Epithelial cell of proximal tubule (primary cell): ENCODE measurements at regions not wholly inside any gene's neighbourhood (a gene's known extent, or its start where the extent isn't known, plus 50 kb on each side); places are given as distances from the start of the nearest gene placed in this dataset.

Experiments used
- DNase-seq: peaks from one replicate; pipeline ENCODE4 v3.0.0-alpha.2; 2011; ENCODE audit warnings: low read depth
- H3K4me3 ChIP-seq: 2 replicates; pipeline ENCODE4 v1.5.1; 2011; ENCODE audit warnings: low read depth, mild to moderate bottlenecking, low read length
- TF ChIP-seq, protein P1 (sequence below): conservative IDR thresholded peaks from 2 replicates; pipeline ENCODE4 v1.5.1; 2012; ENCODE audit warnings: low read depth, mild to moderate bottlenecking, low read length

DNA sequence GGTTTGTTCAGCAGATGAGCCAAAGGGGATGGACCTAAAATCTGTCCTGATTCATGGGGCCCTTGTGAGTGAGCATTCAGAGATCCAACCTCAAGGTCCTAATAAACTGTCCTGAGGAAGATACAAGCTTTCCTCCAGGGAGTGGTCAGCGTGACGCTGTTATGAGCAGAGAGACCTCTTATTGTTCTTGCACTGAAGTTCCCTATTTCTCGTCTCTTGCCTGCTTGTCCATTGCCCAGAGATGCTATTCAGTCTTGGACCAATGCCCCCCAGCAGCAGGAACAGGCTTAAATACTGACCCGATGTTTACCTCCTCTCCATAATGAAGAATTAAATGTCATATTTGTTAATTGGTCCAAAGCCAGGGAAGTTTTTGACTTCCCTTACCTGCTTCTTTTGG is 225.2 kb upstream of the PGR start:
- TF ChIP-seq, protein P1, sequence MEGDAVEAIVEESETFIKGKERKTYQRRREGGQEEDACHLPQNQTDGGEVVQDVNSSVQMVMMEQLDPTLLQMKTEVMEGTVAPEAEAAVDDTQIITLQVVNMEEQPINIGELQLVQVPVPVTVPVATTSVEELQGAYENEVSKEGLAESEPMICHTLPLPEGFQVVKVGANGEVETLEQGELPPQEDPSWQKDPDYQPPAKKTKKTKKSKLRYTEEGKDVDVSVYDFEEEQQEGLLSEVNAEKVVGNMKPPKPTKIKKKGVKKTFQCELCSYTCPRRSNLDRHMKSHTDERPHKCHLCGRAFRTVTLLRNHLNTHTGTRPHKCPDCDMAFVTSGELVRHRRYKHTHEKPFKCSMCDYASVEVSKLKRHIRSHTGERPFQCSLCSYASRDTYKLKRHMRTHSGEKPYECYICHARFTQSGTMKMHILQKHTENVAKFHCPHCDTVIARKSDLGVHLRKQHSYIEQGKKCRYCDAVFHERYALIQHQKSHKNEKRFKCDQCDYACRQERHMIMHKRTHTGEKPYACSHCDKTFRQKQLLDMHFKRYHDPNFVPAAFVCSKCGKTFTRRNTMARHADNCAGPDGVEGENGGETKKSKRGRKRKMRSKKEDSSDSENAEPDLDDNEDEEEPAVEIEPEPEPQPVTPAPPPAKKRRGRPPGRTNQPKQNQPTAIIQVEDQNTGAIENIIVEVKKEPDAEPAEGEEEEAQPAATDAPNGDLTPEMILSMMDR: no peak
- no peak for DNase-seq
- H3K4me3 ChIP-seq: no peak overlapping the region

DNA sequence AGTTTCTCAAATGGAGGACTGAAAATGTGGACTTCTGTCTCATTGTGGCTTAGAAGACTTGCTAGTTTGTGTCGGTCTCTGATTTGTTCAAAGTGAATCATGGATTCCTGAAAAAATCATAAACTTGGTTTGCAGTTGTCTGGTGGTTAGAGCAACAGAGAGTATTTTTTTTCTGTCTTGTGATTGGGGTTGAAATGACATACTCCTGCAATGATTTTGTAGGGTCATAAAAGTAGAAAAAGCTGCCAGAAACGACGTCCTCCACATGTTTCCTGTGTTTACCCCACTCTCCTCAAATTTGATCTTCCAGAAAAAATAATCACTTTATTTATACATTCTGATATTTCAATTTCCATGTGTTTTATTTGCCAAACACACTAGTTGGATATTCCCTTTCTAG is 219.2 kb upstream of the PGR start:
- DNase-seq: no peak
- TF ChIP-seq, protein P1: no peak
- H3K4me3 ChIP-seq: no peak overlapping the region

DNA sequence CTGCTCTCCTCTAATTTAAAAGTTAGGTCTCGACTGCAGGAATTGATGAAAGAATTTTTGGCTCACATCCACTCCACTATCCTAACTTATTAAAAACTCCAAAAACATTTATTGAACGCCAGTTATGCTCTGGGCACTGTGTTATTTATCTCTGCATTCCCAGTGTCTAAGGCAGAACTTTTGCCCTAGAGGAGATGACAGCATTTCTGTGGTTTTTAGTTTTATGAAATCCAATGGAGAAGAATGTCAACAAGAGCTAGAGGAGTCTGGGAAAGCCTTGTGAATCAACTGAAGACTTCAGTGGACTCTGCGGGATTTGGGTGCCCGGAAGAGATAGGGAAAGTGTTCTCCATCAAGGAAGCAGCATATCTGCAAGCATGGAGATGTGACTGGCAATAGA is 217.0 kb upstream of the PGR start:
- DNase-seq: no peak
- no peak overlapping the region for H3K4me3 ChIP-seq
- TF ChIP-seq, protein P1: no peak

DNA sequence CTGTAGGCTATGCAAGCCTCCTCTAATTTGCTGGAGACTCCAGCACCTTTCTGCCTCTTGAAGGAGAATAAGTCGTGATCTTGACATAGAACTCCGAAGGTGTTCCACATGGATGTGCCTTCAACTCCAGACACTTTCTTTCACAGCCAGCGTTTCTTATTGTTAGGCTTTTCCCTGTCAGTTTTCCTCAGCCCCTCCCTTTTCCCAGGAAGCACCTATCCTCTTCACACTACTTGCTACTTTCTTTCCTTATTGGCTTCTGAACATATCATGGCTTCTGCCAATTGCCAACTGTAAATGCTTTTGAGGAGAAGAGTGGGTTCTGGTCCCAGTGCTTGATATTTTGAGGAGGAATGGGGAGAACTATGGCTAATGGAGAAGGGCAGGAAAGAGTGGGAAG is 216.3 kb upstream of the PGR start:
- DNase-seq: no peak
- H3K4me3 ChIP-seq: no peak overlapping the region
- TF ChIP-seq, protein P1: no peak

DNA sequence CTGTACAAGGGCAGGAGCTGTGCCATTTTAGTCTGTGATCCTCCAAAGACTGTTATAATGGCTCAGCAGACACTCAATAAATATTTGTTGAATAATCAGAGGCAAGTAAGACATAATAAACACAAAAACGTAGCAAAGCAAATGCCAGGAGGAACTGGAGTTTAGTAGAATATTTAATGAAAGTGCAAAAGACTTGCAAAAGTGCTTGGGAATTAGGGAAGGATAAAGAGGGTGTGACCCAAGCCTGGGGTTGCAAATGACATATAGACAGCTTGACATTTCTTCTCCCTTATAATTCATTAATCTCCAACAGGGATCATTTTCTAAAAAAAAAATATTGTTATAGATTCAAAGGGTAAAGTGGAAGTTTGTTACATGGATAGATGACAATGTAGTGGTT is 212.7 kb upstream of the PGR start:
- H3K4me3 ChIP-seq: no peak overlapping the region
- TF ChIP-seq, protein P1: no peak
- no peak for DNase-seq

DNA sequence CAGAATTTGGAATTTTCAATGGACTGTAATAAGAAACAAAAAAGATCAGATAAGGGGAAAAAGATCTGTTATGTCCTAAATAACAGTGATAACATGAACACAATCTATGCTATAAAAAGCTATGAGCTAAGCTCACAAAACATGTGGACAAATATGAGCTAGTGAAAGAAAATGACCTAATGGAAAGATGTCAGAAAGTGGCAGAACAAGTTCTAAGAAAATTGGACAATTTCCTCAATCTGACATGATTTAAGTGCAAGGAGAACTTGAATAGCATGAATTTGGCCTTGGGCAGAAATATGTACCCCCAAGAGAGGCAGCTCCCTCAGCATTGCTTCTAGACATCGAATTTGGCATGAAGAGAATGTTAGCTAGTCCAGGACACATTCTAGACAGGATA is 212.0 kb upstream of the PGR start:
- H3K4me3 ChIP-seq: no peak overlapping the region
- DNase-seq: no peak
- TF ChIP-seq, protein P1: no peak

DNA sequence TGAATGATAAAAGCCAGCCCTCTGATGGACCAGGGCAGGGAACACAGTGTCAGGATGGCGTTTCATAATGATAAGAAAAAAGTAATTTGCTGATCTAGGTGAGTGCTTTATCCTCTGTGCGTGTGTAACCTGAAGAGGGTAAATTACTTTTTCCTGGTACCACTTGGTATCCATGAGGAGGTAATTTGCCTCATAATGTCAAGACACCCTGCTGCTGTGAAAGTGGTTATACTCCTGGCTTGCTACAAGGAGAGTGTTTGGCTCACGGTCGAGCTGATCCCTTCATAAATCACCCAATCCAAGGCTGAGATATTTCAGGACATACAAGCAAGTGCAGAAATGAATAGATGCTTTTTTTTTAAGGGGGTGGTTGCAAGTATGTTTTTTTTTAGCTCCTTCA is 207.2 kb upstream of the PGR start:
- no peak overlapping the region for H3K4me3 ChIP-seq
- TF ChIP-seq, protein P1: no peak
- no peak for DNase-seq
